ENCODE measurements at regions not wholly inside any gene's neighbourhood (a gene's known extent, or its start where the extent isn't known, plus 50 kb on each side); places are given as distances from the start of the nearest gene placed in this dataset.

DNA sequence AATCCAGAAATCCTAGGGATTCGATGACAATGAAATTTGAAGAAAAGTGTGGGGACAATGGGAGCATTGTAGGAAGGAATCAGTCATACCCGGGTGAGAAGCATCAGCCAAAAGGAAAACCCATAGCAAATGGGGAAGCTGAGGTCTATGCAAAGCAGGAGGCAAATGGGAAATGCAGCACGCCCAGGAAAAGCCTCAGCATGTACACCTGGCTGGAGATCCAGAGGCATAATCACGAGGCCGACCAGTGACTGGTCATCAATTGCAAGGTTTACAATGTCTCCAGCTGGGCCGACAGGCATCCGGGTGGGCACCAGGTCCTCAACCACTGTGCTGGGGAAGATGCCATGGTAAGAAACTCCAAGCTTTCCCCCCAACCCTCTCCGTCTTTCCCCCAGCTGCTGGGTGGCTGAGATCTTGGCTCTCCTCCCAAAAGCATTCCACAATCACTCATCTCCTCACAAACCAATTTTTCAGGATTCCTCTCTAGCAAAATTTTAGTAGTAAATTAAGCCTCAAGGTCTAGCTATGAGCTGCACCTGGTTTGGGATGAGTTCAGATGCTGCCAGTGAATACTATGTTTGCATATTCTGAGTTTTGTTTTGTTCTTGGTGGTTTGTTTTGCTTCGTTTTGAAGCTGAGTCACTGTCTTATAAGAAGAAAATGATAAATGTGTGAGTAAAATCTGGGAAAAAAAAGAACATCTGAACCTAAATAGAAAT, 98.0 kb upstream of the OR5AK2 start:
- TF ChIP-seq, protein P1, sequence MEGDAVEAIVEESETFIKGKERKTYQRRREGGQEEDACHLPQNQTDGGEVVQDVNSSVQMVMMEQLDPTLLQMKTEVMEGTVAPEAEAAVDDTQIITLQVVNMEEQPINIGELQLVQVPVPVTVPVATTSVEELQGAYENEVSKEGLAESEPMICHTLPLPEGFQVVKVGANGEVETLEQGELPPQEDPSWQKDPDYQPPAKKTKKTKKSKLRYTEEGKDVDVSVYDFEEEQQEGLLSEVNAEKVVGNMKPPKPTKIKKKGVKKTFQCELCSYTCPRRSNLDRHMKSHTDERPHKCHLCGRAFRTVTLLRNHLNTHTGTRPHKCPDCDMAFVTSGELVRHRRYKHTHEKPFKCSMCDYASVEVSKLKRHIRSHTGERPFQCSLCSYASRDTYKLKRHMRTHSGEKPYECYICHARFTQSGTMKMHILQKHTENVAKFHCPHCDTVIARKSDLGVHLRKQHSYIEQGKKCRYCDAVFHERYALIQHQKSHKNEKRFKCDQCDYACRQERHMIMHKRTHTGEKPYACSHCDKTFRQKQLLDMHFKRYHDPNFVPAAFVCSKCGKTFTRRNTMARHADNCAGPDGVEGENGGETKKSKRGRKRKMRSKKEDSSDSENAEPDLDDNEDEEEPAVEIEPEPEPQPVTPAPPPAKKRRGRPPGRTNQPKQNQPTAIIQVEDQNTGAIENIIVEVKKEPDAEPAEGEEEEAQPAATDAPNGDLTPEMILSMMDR (IDR thresholded peaks at IDR 0.05; ENCODE audit: low read depth, low read length, poor library complexity, severe bottlenecking), result no peak
- no peak for TF ChIP-seq EZH2phosphoT487 (IDR thresholded peaks at IDR 0.05; ENCODE audit: borderline replicate concordance, low read length)
